Colonic mucosa (tissue), 4 donors: ENCODE measurements at regions not wholly inside any gene's neighbourhood (a gene's known extent, or its start where the extent isn't known, plus 50 kb on each side); places are given as distances from the start of the nearest gene placed in this dataset.

Experiments used
- DNase-seq: peaks from one replicate; pipeline ENCODE4 v3.0.0-alpha.2; 2020
- H3K27ac ChIP-seq: fragments of 200-600 bp; one replicate; pipeline ENCODE4 v1.8.0; 2021
- H3K27me3 ChIP-seq: fragments of 200-600 bp; one replicate; pipeline ENCODE4 v1.8.0; 2021
- H3K36me3 ChIP-seq: fragments of 200-600 bp; one replicate; pipeline ENCODE4 v1.8.0; 2021
- H3K4me1 ChIP-seq: fragments of 200-600 bp; one replicate; pipeline ENCODE4 v1.8.0; 2021; ENCODE audit warnings: mild to moderate bottlenecking
- H3K4me3 ChIP-seq: fragments of 200-600 bp; one replicate; pipeline ENCODE4 v1.8.0; 2021
- H3K9ac ChIP-seq, 2 donors: one replicate each; pipeline ENCODE4 v1.7.0; 2013; ENCODE audit warnings: control low read depth in 2 of 2, low read depth in 2 of 2, low read length in 2 of 2
- H3K9me3 ChIP-seq: fragments of 200-600 bp; one replicate; pipeline ENCODE4 v1.8.0; 2021
- CTCF ChIP-seq: fragments of 200-600 bp; IDR thresholded peaks from one replicate; pipeline ENCODE4 v1.8.0; 2022; ENCODE audit warnings: antibody characterized with exemption, mild to moderate bottlenecking
- intact Hi-C: fragments of 100-400 bp; cut with DNase I; formaldehyde crosslinking; loops from one replicate; pipeline ENCODE4 v1.14.1; 2022
- donor health status: healthy.
- donor health status: DM: no; HTN: no; CAD: no.
- donor health status: DM: no; HTN: no; CAD: no.

- no peak for DNase-seq
These were observed 223.1 kb upstream of the MYLIP start for GRCh38 chr6:15905488-15906419.

GRCh38 chr6:15904651-15905376 is 224.1 kb upstream of the MYLIP start:
- H3K27me3 ChIP-seq: no peaks in the 10 kb centered on the region
- H3K4me1 ChIP-seq: no peaks in the 10 kb centered on the region
- H3K9ac ChIP-seq: no peak overlapping the region
- no peak overlapping the region for H3K4me3 ChIP-seq
- H3K9me3 ChIP-seq: no peaks in the 10 kb centered on the region
- no peaks in the 10 kb centered on the region for H3K36me3 ChIP-seq
- no peak overlapping the region for H3K27ac ChIP-seq
- no peak for DNase-seq
- TF ChIP-seq CTCF: no peak
- intact Hi-C loops: no loop called here

More at GRCh38 chr6:15905488-15906419, 223.1 kb upstream of the MYLIP start:
- Histone ChIP-seq H3K4me3 (no peak overlapping the region), H3K4me1 (no peaks in the 10 kb centered on the region), H3K9ac (no peak overlapping the region), H3K27me3 (no peaks in the 10 kb centered on the region), H3K36me3 (no peaks in the 10 kb centered on the region), H3K27ac (no peak overlapping the region), H3K9me3 (no peaks in the 10 kb centered on the region)
- intact Hi-C loops: no loop called here
- TF ChIP-seq CTCF: no peak

- Histone ChIP-seq H3K4me1 (no peaks in the 10 kb centered on the region), H3K9me3 (no peaks in the 10 kb centered on the region), H3K27ac (no peak overlapping the region), H3K4me3 (no peak overlapping the region), H3K27me3 (no peaks in the 10 kb centered on the region), H3K9ac (no peak overlapping the region), H3K36me3 (no peaks in the 10 kb centered on the region)
- no peak for TF ChIP-seq CTCF
- intact Hi-C loops: no loop called here
- no peak for DNase-seq
These were observed 227.5 kb upstream of the MYLIP start for GRCh38 chr6:15901141-15902115.

- no peak overlapping the region for H3K4me3 ChIP-seq
- TF ChIP-seq CTCF: no peak
- H3K27me3 ChIP-seq: no peaks in the 10 kb centered on the region
- H3K9me3 ChIP-seq: no peaks in the 10 kb centered on the region
- H3K9ac ChIP-seq: no peak overlapping the region
- H3K27ac ChIP-seq: no peak overlapping the region
- intact Hi-C loops: loop anchor here (10.0 kb wide), 1 partner anchor 286 kb away; no protein-coding TSS in a partner anchor
- no peaks in the 10 kb centered on the region for H3K4me1 ChIP-seq
- DNase-seq: no peak
- H3K36me3 ChIP-seq: no peaks in the 10 kb centered on the region
These were observed 230.2 kb upstream of the MYLIP start for GRCh38 chr6:15898693-15899092.
